CD4-positive, alpha-beta memory T cell (primary cell): ENCODE measurements at regions not wholly inside any gene's neighbourhood (a gene's known extent, or its start where the extent isn't known, plus 50 kb on each side); places are given as distances from the start of the nearest gene placed in this dataset.

Experiments
- CTCF ChIA-PET: fragments of 350-600 bp; sonication (Branson Sonifier 250); formaldehyde crosslinking; loops from one replicate; lab custom pipeline; 2021; ENCODE audit warnings: inconsistent platforms; ENCODE audit not compliant: partially characterized antibody; lab: Charles Lee
- POLR2A ChIA-PET: fragments of 350-600 bp; sonication (Branson Sonifier 250); formaldehyde crosslinking; loops from one replicate; lab custom pipeline; 2021; ENCODE audit not compliant: partially characterized antibody; lab: Charles Lee
- DNase-seq, 5 donors: peaks; one replicate each; pipeline versions ENCODE4 v3.0.0 to v3.0.0-alpha.2; 2020 to 2022; ENCODE audit warnings: mixed read lengths in 1 of 5
- H3K27ac ChIP-seq: one replicate; pipeline ENCODE4 v1.7.0; 2013; ENCODE audit warnings: low read depth, low read length
- H3K27me3 ChIP-seq: 2 replicates; pipeline ENCODE4 v1.7.0; 2013; ENCODE audit warnings: mild to moderate bottlenecking, low read length, moderate library complexity; ENCODE audit not compliant: insufficient read depth
- H3K36me3 ChIP-seq: 2 replicates; pipeline ENCODE4 v1.7.0; 2013; ENCODE audit warnings: mild to moderate bottlenecking, low read length, moderate library complexity; ENCODE audit not compliant: insufficient read depth
- H3K4me1 ChIP-seq: 2 replicates; pipeline ENCODE4 v1.7.0; 2013; ENCODE audit warnings: mild to moderate bottlenecking, low read length, moderate library complexity; ENCODE audit not compliant: insufficient read depth
- H3K4me3 ChIP-seq, 2 donors: one replicate each; pipeline ENCODE4 v1.7.0; 2013; ENCODE audit warnings: low read length in 2 of 2, mild to moderate bottlenecking in 1 of 2
- H3K9me3 ChIP-seq, 2 donors: one replicate each; pipeline ENCODE4 v1.7.0; 2013; ENCODE audit warnings: low read length in 2 of 2, control low read depth in 1 of 2; ENCODE audit not compliant: control insufficient read depth in 1 of 2
- H3K27ac Mint-ChIP-seq, 7 donors: one replicate each; pipeline ENCODE4 v1.8.0; 2020 to 2021; ENCODE audit warnings: mixed read lengths in 7 of 7, mild to moderate bottlenecking in 6 of 7, inconsistent platforms in 3 of 7, moderate library complexity in 3 of 7
- H3K27me3 Mint-ChIP-seq, 2 donors: one replicate each; pipeline ENCODE4 v1.8.0; 2020 to 2021; ENCODE audit warnings: mixed read lengths in 2 of 2
- H3K36me3 Mint-ChIP-seq, 2 donors: one replicate each; pipeline ENCODE4 v1.8.0; 2020 to 2021; ENCODE audit warnings: mixed read lengths in 2 of 2, inconsistent platforms in 1 of 2, mild to moderate bottlenecking in 1 of 2
- H3K4me1 Mint-ChIP-seq, 4 donors: one replicate each; pipeline ENCODE4 v1.8.0; 2020 to 2021; ENCODE audit warnings: mixed read lengths in 4 of 4, mild to moderate bottlenecking in 1 of 4
- H3K4me3 Mint-ChIP-seq, 8 donors: one replicate each; pipeline ENCODE4 v1.8.0; 2020 to 2021; ENCODE audit warnings: mixed read lengths in 8 of 8, mild to moderate bottlenecking in 7 of 8, moderate library complexity in 6 of 8, inconsistent platforms in 3 of 8
- H3K9me3 Mint-ChIP-seq, 8 donors: one replicate each; pipeline ENCODE4 v1.8.0; 2020 to 2021; ENCODE audit warnings: mixed read lengths in 8 of 8, mild to moderate bottlenecking in 5 of 8, inconsistent platforms in 3 of 8, moderate library complexity in 1 of 8
- intact Hi-C: fragments of 100-400 bp; cut with micrococcal nuclease; formaldehyde crosslinking; loops from one replicate; pipeline ENCODE4 v1.15.1; 2023

GRCh38 chr6:105911106-105911629 is 175.0 kb upstream of the PRDM1 start:
- no peak overlapping the region for H3K27ac Mint-ChIP-seq
- CTCF ChIA-PET = no interaction called here
- no peaks in the 10 kb centered on the region for H3K4me1 Mint-ChIP-seq

GRCh38 chr6:105909106-105909505 is 177.0 kb upstream of the PRDM1 start:
- Mint-ChIP-seq H3K27me3 (peaks cover 1 to 4% of the 10 kb centered on the region in 2 donors), H3K36me3 (no peaks in the 10 kb centered on the region), H3K9me3 (no peaks in the 10 kb centered on the region), H3K27ac (no peak overlapping the region), H3K4me1 (no peaks in the 10 kb centered on the region), H3K4me3 (no peak overlapping the region)
- CTCF ChIA-PET = no interaction called here
- no peaks in the 10 kb centered on the region for H3K9me3 ChIP-seq
- no peaks in the 10 kb centered on the region for H3K27me3 ChIP-seq
- POLR2A ChIA-PET = no interaction called here
- intact Hi-C loops = no loop called here
- no peak overlapping the region for H3K4me3 ChIP-seq
- no peaks in the 10 kb centered on the region for H3K36me3 ChIP-seq
- H3K27ac ChIP-seq = no peak overlapping the region
- no peak for DNase-seq
- H3K4me1 ChIP-seq = no peaks in the 10 kb centered on the region

More at GRCh38 chr6:105911106-105911629, 175.0 kb upstream of the PRDM1 start:
- intact Hi-C loops = no loop called here
- DNase-seq = no peak
- peaks cover 1% of the 10 kb centered on the region in 2 donors for H3K27me3 Mint-ChIP-seq
- Histone ChIP-seq H3K36me3 (no peaks in the 10 kb centered on the region), H3K27ac (no peak overlapping the region), H3K4me1 (no peaks in the 10 kb centered on the region), H3K4me3 (no peak overlapping the region), H3K9me3 (no peaks in the 10 kb centered on the region), H3K27me3 (no peaks in the 10 kb centered on the region)
- no peaks in the 10 kb centered on the region for H3K36me3 Mint-ChIP-seq
- H3K9me3 Mint-ChIP-seq = no peaks in the 10 kb centered on the region
- no peak overlapping the region for H3K4me3 Mint-ChIP-seq
- POLR2A ChIA-PET = no interaction called here

GRCh38 chr6:105907991-105908390 is 178.1 kb upstream of the PRDM1 start:
- CTCF ChIA-PET = interaction anchor here (1.0 kb wide), 1 partner anchor 14 kb away, joined by 3 read pairs; no protein-coding TSS in a partner anchor
- intact Hi-C loops = no loop called here

GRCh38 chr6:105907301-105907700 is 178.8 kb upstream of the PRDM1 start:
- Mint-ChIP-seq H3K4me1 (no peaks in the 10 kb centered on the region), H3K9me3 (no peaks in the 10 kb centered on the region), H3K4me3 (no peak overlapping the region), H3K27ac (no peak overlapping the region), H3K27me3 (peaks cover 1 to 4% of the 10 kb centered on the region in 2 donors), H3K36me3 (no peaks in the 10 kb centered on the region)
- Histone ChIP-seq H3K9me3 (no peaks in the 10 kb centered on the region), H3K27ac (no peak overlapping the region), H3K4me1 (no peaks in the 10 kb centered on the region), H3K27me3 (no peaks in the 10 kb centered on the region), H3K4me3 (no peak overlapping the region), H3K36me3 (no peaks in the 10 kb centered on the region)
- ChIA-PET CTCF (interaction anchor here (1.0 kb wide), 1 partner anchor 13 kb away, joined by 3 read pairs; no protein-coding TSS in a partner anchor), POLR2A (no interaction called here)
- no peak for DNase-seq
- intact Hi-C loops = no loop called here

More at GRCh38 chr6:105907991-105908390, 178.1 kb upstream of the PRDM1 start:
- Mint-ChIP-seq H3K27ac (no peak overlapping the region), H3K9me3 (no peaks in the 10 kb centered on the region), H3K4me1 (no peaks in the 10 kb centered on the region), H3K4me3 (no peak overlapping the region), H3K27me3 (peaks cover 1 to 4% of the 10 kb centered on the region in 2 donors), H3K36me3 (no peaks in the 10 kb centered on the region)
- H3K36me3 ChIP-seq = no peaks in the 10 kb centered on the region
- no peaks in the 10 kb centered on the region for H3K9me3 ChIP-seq
- no peak overlapping the region for H3K27ac ChIP-seq
- H3K27me3 ChIP-seq = no peaks in the 10 kb centered on the region
- no peak for DNase-seq
- POLR2A ChIA-PET = no interaction called here
- no peaks in the 10 kb centered on the region for H3K4me1 ChIP-seq
- H3K4me3 ChIP-seq = no peak overlapping the region

- H3K27ac ChIP-seq = no peak overlapping the region
- no peak overlapping the region for H3K27ac Mint-ChIP-seq
- no peak for DNase-seq
- H3K36me3 Mint-ChIP-seq = no peaks in the 10 kb centered on the region
- H3K4me1 Mint-ChIP-seq = peaks cover 9 to 16% (median 11%) of the 10 kb centered on the region in 4 donors
- H3K4me3 Mint-ChIP-seq = no peak overlapping the region
- ChIA-PET CTCF (no interaction called here), POLR2A (interaction anchor here (0.6 kb wide), 1 partner anchor 14 kb away, joined by 3 read pairs; no protein-coding TSS in a partner anchor)
- no peak overlapping the region for H3K4me3 ChIP-seq
- intact Hi-C loops = no loop called here
- peaks cover 0 to 10% of the 10 kb centered on the region in 2 donors for H3K27me3 Mint-ChIP-seq
- peaks cover 7% of the 10 kb centered on the region for H3K4me1 ChIP-seq
- H3K9me3 ChIP-seq = no peaks in the 10 kb centered on the region
- no peaks in the 10 kb centered on the region for H3K9me3 Mint-ChIP-seq
- H3K27me3 ChIP-seq = no peaks in the 10 kb centered on the region
- H3K36me3 ChIP-seq = no peaks in the 10 kb centered on the region
Measured at GRCh38 chr6:105902401-105903031, 183.6 kb upstream of the PRDM1 start.

GRCh38 chr6:105901583-105901982 is 184.6 kb upstream of the PRDM1 start:
- CTCF ChIA-PET = no interaction called here

GRCh38 chr6:105900125-105900937 is 185.8 kb upstream of the PRDM1 start:
- CTCF ChIA-PET = interaction anchor here (0.9 to 2.1 kb wide), 3 partner anchors 10 to 323 kb away, joined by 3 to 7 read pairs (median 3); no protein-coding TSS in a partner anchor

More at GRCh38 chr6:105901583-105901982, 184.6 kb upstream of the PRDM1 start:
- POLR2A ChIA-PET = interaction anchor here (0.6 kb wide), 1 partner anchor 15 kb away, joined by 3 read pairs; no protein-coding TSS in a partner anchor
- Mint-ChIP-seq H3K4me1 (peaks cover 9 to 16% (median 11%) of the 10 kb centered on the region in 4 donors), H3K27ac (no peak overlapping the region), H3K27me3 (peaks cover 0 to 10% of the 10 kb centered on the region in 2 donors), H3K36me3 (no peaks in the 10 kb centered on the region), H3K9me3 (no peaks in the 10 kb centered on the region), H3K4me3 (no peak overlapping the region)
- intact Hi-C loops = no loop called here
- Histone ChIP-seq H3K27ac (no peak overlapping the region), H3K9me3 (no peaks in the 10 kb centered on the region), H3K36me3 (no peaks in the 10 kb centered on the region), H3K4me3 (no peak overlapping the region), H3K27me3 (no peaks in the 10 kb centered on the region), H3K4me1 (peaks cover 7% of the 10 kb centered on the region)
- DNase-seq = no peak

More at GRCh38 chr6:105900125-105900937, 185.8 kb upstream of the PRDM1 start:
- Histone ChIP-seq H3K36me3 (no peaks in the 10 kb centered on the region), H3K27me3 (no peaks in the 10 kb centered on the region), H3K4me3 (no peak overlapping the region), H3K4me1 (peaks cover 7% of the 10 kb centered on the region), H3K27ac (no peak overlapping the region), H3K9me3 (no peaks in the 10 kb centered on the region)
- intact Hi-C loops = no loop called here
- peak overlapping the region in 3 of 7 donors; percentile 10 to 60 (median 59) for H3K27ac Mint-ChIP-seq
- no peaks in the 10 kb centered on the region for H3K9me3 Mint-ChIP-seq
- DNase-seq = no peak
- peaks cover 0 to 6% of the 10 kb centered on the region in 2 donors for H3K27me3 Mint-ChIP-seq
- H3K36me3 Mint-ChIP-seq = no peaks in the 10 kb centered on the region
- H3K4me1 Mint-ChIP-seq = peaks cover 9 to 16% (median 11%) of the 10 kb centered on the region in 4 donors
- H3K4me3 Mint-ChIP-seq = peak overlapping the region in 7 of 8 donors; percentile 27 to 76 (median 52)
- POLR2A ChIA-PET = interaction anchor here (0.6 kb wide), 1 partner anchor 94 kb away, joined by 3 read pairs; no protein-coding TSS in a partner anchor
